ENCODE measurements at regions not wholly inside any gene's neighbourhood (a gene's known extent, or its start where the extent isn't known, plus 50 kb on each side); places are given as distances from the start of the nearest gene placed in this dataset.

GRCh38 chr4:53844551-53844950 is 219.9 kb downstream of the CHIC2 start:
- no peaks in the 10 kb centered on the region for H3K9me3 ChIP-seq (ENCODE audit: low read length)
- H3K27me3 ChIP-seq (ENCODE audit: insufficient read depth, low read depth, low read length) = no peaks in the 10 kb centered on the region
- no peak overlapping the region for H3K4me2 ChIP-seq (ENCODE audit: low read length)
- H3K36me3 ChIP-seq (ENCODE audit: insufficient read depth, low read length) = no peaks in the 10 kb centered on the region
- no peaks in the 10 kb centered on the region for H4K20me1 ChIP-seq (ENCODE audit: insufficient read depth)
- H3K9ac ChIP-seq (ENCODE audit: low read length) = no peak overlapping the region
- no peak overlapping the region for H2AFZ ChIP-seq (ENCODE audit: low read depth, low read length)
- no peaks in the 10 kb centered on the region for H3F3A ChIP-seq (ENCODE audit: insufficient read depth, low read length, poor library complexity, severe bottlenecking)
- H3K79me2 ChIP-seq (replicated peaks; ENCODE audit: insufficient read depth, low read length) = no peaks in the 10 kb centered on the region
- H3K9me2 ChIP-seq (ENCODE audit: insufficient read depth, low read length) = no peaks in the 10 kb centered on the region
- TF ChIP-seq POLR2AphosphoS5 (IDR thresholded peaks at IDR 0.05) (no peak), EZH2 (IDR thresholded peaks at IDR 0.05; ENCODE audit: borderline replicate concordance, insufficient read depth, low read length, poor library complexity, severe bottlenecking) (no peak), SMC3 (conservative IDR thresholded peaks at IDR 0.05; ENCODE audit: poor library complexity) (no peak), REST (IDR thresholded peaks at IDR 0.05; ENCODE audit: borderline replicate concordance) (no peak), TAF1 (IDR thresholded peaks at IDR 0.05; ENCODE audit: low read depth) (no peak), MXI1 (conservative IDR thresholded peaks at IDR 0.05; ENCODE audit: poor library complexity, severe bottlenecking) (no peak), EP300 (conservative IDR thresholded peaks at IDR 0.05; ENCODE audit: poor library complexity, severe bottlenecking) (no peak)
- TF ChIP-seq, protein P1, sequence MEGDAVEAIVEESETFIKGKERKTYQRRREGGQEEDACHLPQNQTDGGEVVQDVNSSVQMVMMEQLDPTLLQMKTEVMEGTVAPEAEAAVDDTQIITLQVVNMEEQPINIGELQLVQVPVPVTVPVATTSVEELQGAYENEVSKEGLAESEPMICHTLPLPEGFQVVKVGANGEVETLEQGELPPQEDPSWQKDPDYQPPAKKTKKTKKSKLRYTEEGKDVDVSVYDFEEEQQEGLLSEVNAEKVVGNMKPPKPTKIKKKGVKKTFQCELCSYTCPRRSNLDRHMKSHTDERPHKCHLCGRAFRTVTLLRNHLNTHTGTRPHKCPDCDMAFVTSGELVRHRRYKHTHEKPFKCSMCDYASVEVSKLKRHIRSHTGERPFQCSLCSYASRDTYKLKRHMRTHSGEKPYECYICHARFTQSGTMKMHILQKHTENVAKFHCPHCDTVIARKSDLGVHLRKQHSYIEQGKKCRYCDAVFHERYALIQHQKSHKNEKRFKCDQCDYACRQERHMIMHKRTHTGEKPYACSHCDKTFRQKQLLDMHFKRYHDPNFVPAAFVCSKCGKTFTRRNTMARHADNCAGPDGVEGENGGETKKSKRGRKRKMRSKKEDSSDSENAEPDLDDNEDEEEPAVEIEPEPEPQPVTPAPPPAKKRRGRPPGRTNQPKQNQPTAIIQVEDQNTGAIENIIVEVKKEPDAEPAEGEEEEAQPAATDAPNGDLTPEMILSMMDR (IDR thresholded peaks at IDR 0.05; ENCODE audit: poor library complexity, severe bottlenecking) = no peak
- H3K27ac ChIP-seq (ENCODE audit: low read length) = no peak overlapping the region
- no peak overlapping the region for H3K4me3 ChIP-seq (ENCODE audit: low read length)

- TF ChIP-seq SMC3 (conservative IDR thresholded peaks at IDR 0.05; ENCODE audit: poor library complexity) = no peak
- no peak for TF ChIP-seq REST (IDR thresholded peaks at IDR 0.05; ENCODE audit: borderline replicate concordance)
- TF ChIP-seq MXI1 (conservative IDR thresholded peaks at IDR 0.05; ENCODE audit: poor library complexity, severe bottlenecking) = no peak
- TF ChIP-seq, protein P1 (IDR thresholded peaks at IDR 0.05; ENCODE audit: poor library complexity, severe bottlenecking) = no peak
- no peak overlapping the region for H3K4me2 ChIP-seq (ENCODE audit: low read length)
- no peak overlapping the region for H3K27ac ChIP-seq (ENCODE audit: low read length)
Measured at GRCh38 chr4:53844133-53844532, 220.3 kb downstream of the CHIC2 start.

More at GRCh38 chr4:53844133-53844532, 220.3 kb downstream of the CHIC2 start:
- H4K20me1 ChIP-seq (ENCODE audit: insufficient read depth) = no peaks in the 10 kb centered on the region
- no peak overlapping the region for H3K9ac ChIP-seq (ENCODE audit: low read length)
- no peaks in the 10 kb centered on the region for H3K79me2 ChIP-seq (replicated peaks; ENCODE audit: insufficient read depth, low read length)
- no peaks in the 10 kb centered on the region for H3K36me3 ChIP-seq (ENCODE audit: insufficient read depth, low read length)
- no peak overlapping the region for H2AFZ ChIP-seq (ENCODE audit: low read depth, low read length)
- H3K4me3 ChIP-seq (ENCODE audit: low read length) = no peak overlapping the region
- no peaks in the 10 kb centered on the region for H3F3A ChIP-seq (ENCODE audit: insufficient read depth, low read length, poor library complexity, severe bottlenecking)
- H3K9me3 ChIP-seq (ENCODE audit: low read length) = no peaks in the 10 kb centered on the region
- no peaks in the 10 kb centered on the region for H3K27me3 ChIP-seq (ENCODE audit: insufficient read depth, low read depth, low read length)
- H3K9me2 ChIP-seq (ENCODE audit: insufficient read depth, low read length) = no peaks in the 10 kb centered on the region
